GM23338 (cell line): ENCODE measurements at regions not wholly inside any gene's neighbourhood (a gene's known extent, or its start where the extent isn't known, plus 50 kb on each side); places are given as distances from the start of the nearest gene placed in this dataset.

Source experiments
- ATAC-seq: fragments of 200-7000 bp; cut with Tn5 transposase; 3 replicates; pipeline ENCODE4 v1.9.1; 2020
- DNase-seq: peaks from one replicate; pipeline ENCODE4 v3.0.0-alpha.2; 2015; ENCODE audit warnings: low spot score
- H2AFZ ChIP-seq: fragments of 200-600 bp; sonication (generic); 2 replicates; pipeline ENCODE4 v1.8.0; 2016; ENCODE audit warnings: antibody characterized with exemption, mild to moderate bottlenecking, moderate library complexity
- H3F3A ChIP-seq: fragments of 200-600 bp; sonication (generic); replicated peaks from 2 replicates; pipeline ENCODE4 v1.8.0; 2017; ENCODE audit warnings: antibody characterized with exemption, mixed run types, low read depth
- H3K27ac ChIP-seq: fragments of 200-600 bp; sonication (generic); 2 replicates; pipeline ENCODE4 v1.6.1; 2016; ENCODE audit warnings: low read depth
- H3K27me3 ChIP-seq: fragments of 200-600 bp; sonication (generic); 2 replicates; pipeline ENCODE4 v1.8.0; 2016; ENCODE audit warnings: mild to moderate bottlenecking, mixed run types, moderate library complexity; ENCODE audit not compliant: insufficient read depth
- H3K36me3 ChIP-seq: fragments of 200-600 bp; sonication (generic); 2 replicates; pipeline ENCODE4 v1.8.0; 2016; ENCODE audit warnings: mild to moderate bottlenecking; ENCODE audit not compliant: insufficient read depth
- H3K4me1 ChIP-seq: fragments of 200-600 bp; sonication (generic); 2 replicates; pipeline ENCODE4 v1.8.0; 2016; ENCODE audit warnings: mild to moderate bottlenecking, moderate library complexity; ENCODE audit not compliant: insufficient read depth
- H3K4me2 ChIP-seq: fragments of 200-600 bp; sonication (generic); 2 replicates; pipeline ENCODE4 v1.7.1; 2017; ENCODE audit warnings: mixed run types
- H3K4me3 ChIP-seq: fragments of 200-600 bp; sonication (generic); 2 replicates; pipeline ENCODE4 v1.6.1; 2016; ENCODE audit warnings: mixed run types
- H3K79me2 ChIP-seq: fragments of 200-600 bp; sonication (generic); replicated peaks from 2 replicates; pipeline ENCODE4 v1.8.0; 2017; ENCODE audit warnings: mild to moderate bottlenecking; ENCODE audit not compliant: insufficient read depth
- H3K9me2 ChIP-seq: fragments of 200-600 bp; sonication (generic); 2 replicates; pipeline ENCODE4 v1.8.0; 2017; ENCODE audit not compliant: insufficient read depth
- H4K20me1 ChIP-seq: fragments of 200-600 bp; sonication (generic); replicated peaks from 2 replicates; pipeline ENCODE4 v1.8.0; 2017; ENCODE audit warnings: mild to moderate bottlenecking; ENCODE audit not compliant: insufficient read depth
- H3K27ac Mint-ChIP-seq: 2 replicates; pipeline ENCODE4 v1.8.0; 2020; ENCODE audit warnings: inconsistent platforms, mild to moderate bottlenecking, moderate library complexity, mixed read lengths
- H3K27me3 Mint-ChIP-seq: 3 replicates; pipeline ENCODE4 v1.8.0; 2022; ENCODE audit warnings: low read depth, mild to moderate bottlenecking, moderate library complexity, mixed read lengths, inconsistent platforms; ENCODE audit not compliant: insufficient read depth, poor library complexity
- H3K36me3 Mint-ChIP-seq: 3 replicates; pipeline ENCODE4 v1.8.0; 2021; ENCODE audit warnings: low read depth, mild to moderate bottlenecking, inconsistent platforms, moderate library complexity, mixed read lengths
- H3K4me1 Mint-ChIP-seq: 3 replicates; pipeline ENCODE4 v1.8.0; 2020; ENCODE audit warnings: mild to moderate bottlenecking, inconsistent platforms, mixed read lengths
- H3K4me3 Mint-ChIP-seq: 3 replicates; pipeline ENCODE4 v1.8.0; 2021; ENCODE audit warnings: moderate library complexity, mild to moderate bottlenecking, inconsistent platforms, mixed read lengths
- H3K9me3 Mint-ChIP-seq: 3 replicates; pipeline ENCODE4 v1.8.0; 2020; ENCODE audit warnings: moderate library complexity, mild to moderate bottlenecking, inconsistent platforms, mixed read lengths
- CREB1 ChIP-seq: fragments of 250-450 bp; sonication (Bioruptor Pico); IDR thresholded peaks from 2 replicates; pipeline ENCODE4 v1.5.0; 2020; ENCODE audit warnings: low read depth, mild to moderate bottlenecking, moderate library complexity
- EZH2 ChIP-seq: fragments of 200-600 bp; sonication (generic); IDR thresholded peaks from one replicate; pipeline ENCODE4 v1.8.0; 2017; ENCODE audit warnings: antibody characterized with exemption, mild to moderate bottlenecking, low read depth; ENCODE audit not compliant: unreplicated experiment
- JUNB ChIP-seq: IDR thresholded peaks from one replicate; pipeline ENCODE4 v1.6.1; 2016; ENCODE audit warnings: antibody characterized with exemption; ENCODE audit not compliant: unreplicated experiment
- POLR2AphosphoS5 ChIP-seq: IDR thresholded peaks from 2 replicates; pipeline ENCODE4 v1.6.1; 2016; ENCODE audit warnings: antibody characterized with exemption, low read depth
- ZNF114 ChIP-seq: fragments of 250-450 bp; sonication (Bioruptor Pico); IDR thresholded peaks from 2 replicates; pipeline ENCODE4 v1.5.0; 2020; ENCODE audit warnings: mild to moderate bottlenecking, moderate library complexity
- TF ChIP-seq, protein P1 (sequence below): fragments of 250-450 bp; sonication (Bioruptor Pico); IDR thresholded peaks from 2 replicates; pipeline ENCODE4 v1.5.0; 2020; ENCODE audit warnings: mild to moderate bottlenecking, moderate library complexity
- TF ChIP-seq, protein P2 (sequence below), 2 experiments: fragments of 200-600 bp in 1 of 2; sonication (generic) in 1 of 2; conservative IDR thresholded peaks; 2 replicates each; pipeline versions ENCODE4 v1.5.1 to v1.6.1; 2016 to 2017; ENCODE audit warnings: antibody characterized with exemption in 2 of 2, low read depth in 2 of 2, mild to moderate bottlenecking in 2 of 2, moderate library complexity in 1 of 2

DNA sequence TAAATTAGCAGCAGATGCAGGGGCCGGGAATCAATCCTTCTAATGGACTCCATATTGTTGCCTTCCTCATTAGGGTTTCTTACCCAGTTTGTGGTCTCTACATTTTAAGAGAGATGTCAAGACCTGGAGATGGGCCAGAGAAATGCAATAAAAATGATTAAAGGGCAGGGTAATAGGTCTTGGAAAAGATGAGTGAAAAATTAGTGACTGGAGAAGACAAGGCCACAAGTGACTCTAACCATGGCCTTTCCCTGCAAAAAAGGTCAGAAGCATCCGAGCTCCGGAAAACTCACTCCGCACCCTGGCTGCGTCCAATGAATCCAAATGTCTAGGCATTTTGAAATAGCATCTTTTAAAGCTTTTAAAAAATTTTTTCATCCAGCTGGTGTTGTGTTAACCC, 152.8 kb downstream of the ARRDC4 start (continued):
- TF ChIP-seq, protein P1, sequence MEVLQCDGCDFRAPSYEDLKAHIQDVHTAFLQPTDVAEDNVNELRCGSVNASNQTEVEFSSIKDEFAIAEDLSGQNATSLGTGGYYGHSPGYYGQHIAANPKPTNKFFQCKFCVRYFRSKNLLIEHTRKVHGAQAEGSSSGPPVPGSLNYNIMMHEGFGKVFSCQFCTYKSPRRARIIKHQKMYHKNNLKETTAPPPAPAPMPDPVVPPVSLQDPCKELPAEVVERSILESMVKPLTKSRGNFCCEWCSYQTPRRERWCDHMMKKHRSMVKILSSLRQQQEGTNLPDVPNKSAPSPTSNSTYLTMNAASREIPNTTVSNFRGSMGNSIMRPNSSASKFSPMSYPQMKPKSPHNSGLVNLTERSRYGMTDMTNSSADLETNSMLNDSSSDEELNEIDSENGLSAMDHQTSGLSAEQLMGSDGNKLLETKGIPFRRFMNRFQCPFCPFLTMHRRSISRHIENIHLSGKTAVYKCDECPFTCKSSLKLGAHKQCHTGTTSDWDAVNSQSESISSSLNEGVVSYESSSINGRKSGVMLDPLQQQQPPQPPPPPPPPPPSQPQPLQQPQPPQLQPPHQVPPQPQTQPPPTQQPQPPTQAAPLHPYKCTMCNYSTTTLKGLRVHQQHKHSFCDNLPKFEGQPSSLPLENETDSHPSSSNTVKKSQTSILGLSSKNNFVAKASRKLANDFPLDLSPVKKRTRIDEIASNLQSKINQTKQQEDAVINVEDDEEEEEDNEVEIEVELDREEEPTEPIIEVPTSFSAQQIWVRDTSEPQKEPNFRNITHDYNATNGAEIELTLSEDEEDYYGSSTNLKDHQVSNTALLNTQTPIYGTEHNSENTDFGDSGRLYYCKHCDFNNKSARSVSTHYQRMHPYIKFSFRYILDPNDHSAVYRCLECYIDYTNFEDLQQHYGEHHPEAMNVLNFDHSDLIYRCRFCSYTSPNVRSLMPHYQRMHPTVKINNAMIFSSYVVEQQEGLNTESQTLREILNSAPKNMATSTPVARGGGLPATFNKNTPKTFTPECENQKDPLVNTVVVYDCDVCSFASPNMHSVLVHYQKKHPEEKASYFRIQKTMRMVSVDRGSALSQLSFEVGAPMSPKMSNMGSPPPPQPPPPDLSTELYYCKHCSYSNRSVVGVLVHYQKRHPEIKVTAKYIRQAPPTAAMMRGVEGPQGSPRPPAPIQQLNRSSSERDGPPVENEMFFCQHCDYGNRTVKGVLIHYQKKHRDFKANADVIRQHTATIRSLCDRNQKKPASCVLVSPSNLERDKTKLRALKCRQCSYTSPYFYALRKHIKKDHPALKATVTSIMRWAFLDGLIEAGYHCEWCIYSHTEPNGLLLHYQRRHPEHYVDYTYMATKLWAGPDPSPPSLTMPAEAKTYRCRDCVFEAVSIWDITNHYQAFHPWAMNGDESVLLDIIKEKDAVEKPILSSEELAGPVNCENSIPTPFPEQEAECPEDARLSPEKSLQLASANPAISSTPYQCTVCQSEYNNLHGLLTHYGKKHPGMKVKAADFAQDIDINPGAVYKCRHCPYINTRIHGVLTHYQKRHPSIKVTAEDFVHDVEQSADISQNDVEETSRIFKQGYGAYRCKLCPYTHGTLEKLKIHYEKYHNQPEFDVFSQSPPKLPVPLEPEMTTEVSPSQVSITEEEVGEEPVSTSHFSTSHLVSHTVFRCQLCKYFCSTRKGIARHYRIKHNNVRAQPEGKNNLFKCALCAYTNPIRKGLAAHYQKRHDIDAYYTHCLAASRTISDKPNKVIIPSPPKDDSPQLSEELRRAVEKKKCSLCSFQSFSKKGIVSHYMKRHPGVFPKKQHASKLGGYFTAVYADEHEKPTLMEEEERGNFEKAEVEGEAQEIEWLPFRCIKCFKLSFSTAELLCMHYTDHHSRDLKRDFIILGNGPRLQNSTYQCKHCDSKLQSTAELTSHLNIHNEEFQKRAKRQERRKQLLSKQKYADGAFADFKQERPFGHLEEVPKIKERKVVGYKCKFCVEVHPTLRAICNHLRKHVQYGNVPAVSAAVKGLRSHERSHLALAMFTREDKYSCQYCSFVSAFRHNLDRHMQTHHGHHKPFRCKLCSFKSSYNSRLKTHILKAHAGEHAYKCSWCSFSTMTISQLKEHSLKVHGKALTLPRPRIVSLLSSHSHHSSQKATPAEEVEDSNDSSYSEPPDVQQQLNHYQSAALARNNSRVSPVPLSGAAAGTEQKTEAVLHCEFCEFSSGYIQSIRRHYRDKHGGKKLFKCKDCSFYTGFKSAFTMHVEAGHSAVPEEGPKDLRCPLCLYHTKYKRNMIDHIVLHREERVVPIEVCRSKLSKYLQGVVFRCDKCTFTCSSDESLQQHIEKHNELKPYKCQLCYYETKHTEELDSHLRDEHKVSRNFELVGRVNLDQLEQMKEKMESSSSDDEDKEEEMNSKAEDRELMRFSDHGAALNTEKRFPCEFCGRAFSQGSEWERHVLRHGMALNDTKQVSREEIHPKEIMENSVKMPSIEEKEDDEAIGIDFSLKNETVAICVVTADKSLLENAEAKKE (CRISPR knock-in tag) = no peak
- TF ChIP-seq EZH2 = no peak
- no peak for TF ChIP-seq ZNF114 (CRISPR knock-in tag)

DNA sequence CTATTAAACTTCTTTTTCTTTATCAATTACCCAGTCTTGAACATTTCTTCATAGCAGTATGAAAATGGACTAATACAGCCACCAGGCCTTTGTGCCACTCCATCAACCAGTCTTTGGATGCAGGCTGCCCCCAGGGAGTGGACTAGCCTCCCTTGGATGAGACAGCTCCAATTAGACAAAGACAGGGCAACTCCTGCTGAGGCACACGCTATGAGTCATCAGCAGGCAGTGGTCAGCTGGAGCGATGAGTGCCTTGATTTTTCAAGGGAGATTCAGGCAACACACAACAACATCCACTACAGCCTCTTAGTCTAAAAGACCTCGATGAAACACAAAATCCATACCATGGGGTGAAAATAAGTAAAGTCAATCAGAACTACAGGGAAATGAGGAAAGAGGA, 160.1 kb downstream of the ARRDC4 start:
- Histone ChIP-seq H3K36me3 (no peaks in the 10 kb centered on the region), H3K27ac (no peak overlapping the region), H3K4me1 (no peaks in the 10 kb centered on the region), H3K27me3 (no peaks in the 10 kb centered on the region), H3K79me2 (no peaks in the 10 kb centered on the region), H3F3A (no peaks in the 10 kb centered on the region), H3K4me3 (no peak overlapping the region), H4K20me1 (0 out of 2 replicates have a peak, but pooled peaks cover 3% of the 10 kb centered on the region), H3K9me2 (peaks cover 5% of the 10 kb centered on the region; the same call in 1 of the 2 replicates), H3K4me2 (no peak overlapping the region), H2AFZ (no peak overlapping the region)
- Mint-ChIP-seq H3K4me3 (no peak overlapping the region), H3K36me3 (peaks cover 2% of the 10 kb centered on the region; the same call in 1 of the 3 replicates), H3K27ac (no peak overlapping the region), H3K27me3 (peaks cover 3% of the 10 kb centered on the region), H3K4me1 (no peaks in the 10 kb centered on the region), H3K9me3 (peaks cover 3% of the 10 kb centered on the region)
- ATAC-seq (no peak), DNase-seq (no peak)
- TF ChIP-seq JUNB (no peak), ZNF114 (CRISPR knock-in tag) (no peak), CREB1 (no peak), POLR2AphosphoS5 (no peak)
- TF ChIP-seq, protein P2, sequence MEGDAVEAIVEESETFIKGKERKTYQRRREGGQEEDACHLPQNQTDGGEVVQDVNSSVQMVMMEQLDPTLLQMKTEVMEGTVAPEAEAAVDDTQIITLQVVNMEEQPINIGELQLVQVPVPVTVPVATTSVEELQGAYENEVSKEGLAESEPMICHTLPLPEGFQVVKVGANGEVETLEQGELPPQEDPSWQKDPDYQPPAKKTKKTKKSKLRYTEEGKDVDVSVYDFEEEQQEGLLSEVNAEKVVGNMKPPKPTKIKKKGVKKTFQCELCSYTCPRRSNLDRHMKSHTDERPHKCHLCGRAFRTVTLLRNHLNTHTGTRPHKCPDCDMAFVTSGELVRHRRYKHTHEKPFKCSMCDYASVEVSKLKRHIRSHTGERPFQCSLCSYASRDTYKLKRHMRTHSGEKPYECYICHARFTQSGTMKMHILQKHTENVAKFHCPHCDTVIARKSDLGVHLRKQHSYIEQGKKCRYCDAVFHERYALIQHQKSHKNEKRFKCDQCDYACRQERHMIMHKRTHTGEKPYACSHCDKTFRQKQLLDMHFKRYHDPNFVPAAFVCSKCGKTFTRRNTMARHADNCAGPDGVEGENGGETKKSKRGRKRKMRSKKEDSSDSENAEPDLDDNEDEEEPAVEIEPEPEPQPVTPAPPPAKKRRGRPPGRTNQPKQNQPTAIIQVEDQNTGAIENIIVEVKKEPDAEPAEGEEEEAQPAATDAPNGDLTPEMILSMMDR (conservative IDR thresholded peaks at IDR 0.05; ENCODE audit: low read depth in 2 of 2) = no peak
